SJSA1 (cell line): ENCODE measurements at regions not wholly inside any gene's neighbourhood (a gene's known extent, or its start where the extent isn't known, plus 50 kb on each side); places are given as distances from the start of the nearest gene placed in this dataset.
A peak's percentile ranks its signal among the peaks of the same experiment; 100 is the strongest.

Source experiments
- DNase-seq, 2 experiments: peaks; one replicate each; pipeline ENCODE4 v3.0.0-alpha.2; 2015 to 2020; ENCODE audit warnings: low spot score in 2 of 2, low read depth in 1 of 2
- H3K27ac ChIP-seq: fragments of 250-450 bp; sonication (Bioruptor Pico); 2 replicates; pipeline ENCODE4 v1.5.1; 2020; ENCODE audit warnings: mild to moderate bottlenecking, moderate library complexity
- H3K27me3 ChIP-seq: fragments of 250-450 bp; sonication (Bioruptor Pico); replicated peaks from 2 replicates; pipeline ENCODE4 v1.5.1; 2020; ENCODE audit warnings: mild to moderate bottlenecking, moderate library complexity
- H3K36me3 ChIP-seq: fragments of 250-450 bp; sonication (Bioruptor Pico); 2 replicates; pipeline ENCODE4 v1.5.1; 2020; ENCODE audit warnings: mild to moderate bottlenecking
- H3K4me1 ChIP-seq: fragments of 250-450 bp; sonication (Bioruptor Pico); replicated peaks from 2 replicates; pipeline ENCODE4 v1.6.1; 2021; ENCODE audit warnings: mild to moderate bottlenecking
- H3K4me3 ChIP-seq: fragments of 250-450 bp; sonication (Bioruptor Pico); 2 replicates; pipeline ENCODE4 v1.5.1; 2020; ENCODE audit warnings: mild to moderate bottlenecking
- H3K9me3 ChIP-seq: fragments of 250-450 bp; sonication (Bioruptor Pico); replicated peaks from 2 replicates; pipeline ENCODE4 v1.5.1; 2020; ENCODE audit warnings: mild to moderate bottlenecking

DNA sequence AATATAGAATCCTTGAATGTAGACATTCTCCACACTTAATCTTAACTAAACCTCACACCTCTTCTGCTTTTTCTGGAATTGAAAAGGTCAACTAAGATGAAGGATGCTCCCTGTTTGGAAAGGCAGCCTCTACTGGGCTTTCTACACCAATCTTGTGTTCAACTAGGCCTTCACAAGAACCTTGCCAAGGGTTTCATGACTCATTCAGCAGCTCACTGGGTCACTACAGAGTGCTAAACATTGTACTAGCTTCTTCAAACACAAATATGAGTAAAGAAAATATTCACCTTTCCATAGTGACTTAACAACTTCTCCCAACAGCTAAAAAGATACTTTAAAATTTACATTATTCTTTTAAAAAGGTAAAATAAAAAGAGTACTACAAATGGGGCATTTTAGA, 135.3 kb upstream of the PRMT6 start:
- DNase-seq: no peak
- Histone ChIP-seq H3K4me3 (no peak overlapping the region), H3K4me1 (no peaks in the 10 kb centered on the region), H3K9me3 (no peaks in the 10 kb centered on the region), H3K27me3 (no peaks in the 10 kb centered on the region), H3K27ac (no peak overlapping the region), H3K36me3 (no peaks in the 10 kb centered on the region)

- Histone ChIP-seq H3K9me3 (no peaks in the 10 kb centered on the region), H3K27ac (no peak overlapping the region), H3K27me3 (no peaks in the 10 kb centered on the region), H3K4me3 (no peak overlapping the region), H3K4me1 (no peaks in the 10 kb centered on the region), H3K36me3 (no peaks in the 10 kb centered on the region)
- DNase-seq: peak in 1 of 2 experiments; percentile 1
Observed at GRCh38 chr1:106924360-106924759, 132.1 kb upstream of the PRMT6 start.

DNA sequence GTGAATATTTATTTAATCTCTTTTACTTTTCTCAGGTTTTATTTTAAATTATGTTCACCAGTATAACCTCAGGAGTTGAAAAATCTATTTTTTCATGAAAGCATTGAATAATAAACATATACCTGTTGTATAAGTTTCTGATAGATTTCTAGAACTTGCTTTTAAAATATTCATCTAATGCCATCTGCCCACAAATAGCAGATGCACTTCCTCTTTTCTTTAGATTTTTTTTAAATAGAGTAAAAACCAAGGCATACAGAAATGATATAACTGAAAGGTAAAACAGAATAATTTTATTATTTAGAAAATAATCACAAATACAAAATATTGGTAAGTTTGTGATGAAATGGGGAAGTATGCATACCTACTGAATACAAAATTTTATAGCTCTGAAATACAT, 130.7 kb upstream of the PRMT6 start:
- Histone ChIP-seq H3K27me3 (no peaks in the 10 kb centered on the region), H3K9me3 (no peaks in the 10 kb centered on the region), H3K27ac (no peak overlapping the region), H3K4me3 (no peak overlapping the region), H3K36me3 (no peaks in the 10 kb centered on the region), H3K4me1 (no peaks in the 10 kb centered on the region)
- no peak for DNase-seq

DNA sequence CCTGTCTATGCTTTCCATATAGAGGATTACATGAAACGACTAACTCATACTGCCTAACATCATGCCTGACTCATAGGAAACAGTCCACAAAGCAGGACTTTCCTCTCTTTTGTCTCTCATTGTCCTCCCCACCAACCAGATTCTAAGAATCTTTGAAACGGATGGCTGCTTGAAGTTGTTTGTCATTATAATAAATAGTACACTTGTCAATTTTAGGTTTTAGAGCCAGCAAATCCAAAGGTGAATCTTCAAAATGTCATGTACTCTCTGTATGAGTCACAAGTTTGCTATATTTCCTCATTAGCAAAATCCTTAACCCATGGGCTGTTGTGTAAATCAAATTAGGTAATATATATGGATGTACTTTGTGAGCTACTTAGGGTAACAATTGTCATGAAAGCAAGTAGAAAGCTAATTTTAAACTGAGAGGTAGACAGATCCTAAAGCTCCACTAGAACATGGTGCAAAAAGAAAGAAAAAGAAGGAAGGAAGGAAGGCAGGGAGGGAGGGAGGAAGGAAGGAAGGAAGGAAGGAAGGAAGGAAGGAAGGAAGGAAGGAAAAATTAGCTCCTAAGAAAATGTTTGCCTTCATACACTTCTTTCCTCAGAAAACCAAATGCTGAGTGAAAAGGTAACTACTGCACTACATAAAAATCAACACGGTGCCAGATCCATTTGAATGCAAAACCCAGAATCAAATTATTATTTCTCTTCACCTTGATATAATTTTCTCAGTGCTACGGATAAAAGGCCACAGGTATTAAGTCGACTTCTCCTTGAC, 129.5 kb upstream of the PRMT6 start:
- H3K27ac ChIP-seq: no peak overlapping the region
- no peaks in the 10 kb centered on the region for H3K27me3 ChIP-seq
- no peak for DNase-seq
- H3K4me1 ChIP-seq: no peaks in the 10 kb centered on the region
- no peak overlapping the region for H3K4me3 ChIP-seq
- H3K9me3 ChIP-seq: no peaks in the 10 kb centered on the region
- no peaks in the 10 kb centered on the region for H3K36me3 ChIP-seq

- Histone ChIP-seq H3K27ac (no peak overlapping the region), H3K9me3 (no peaks in the 10 kb centered on the region), H3K36me3 (no peaks in the 10 kb centered on the region), H3K4me3 (no peak overlapping the region), H3K4me1 (no peaks in the 10 kb centered on the region), H3K27me3 (no peaks in the 10 kb centered on the region)
- no peak for DNase-seq
Observed at GRCh38 chr1:106937104-106937503, 119.4 kb upstream of the PRMT6 start.

DNA sequence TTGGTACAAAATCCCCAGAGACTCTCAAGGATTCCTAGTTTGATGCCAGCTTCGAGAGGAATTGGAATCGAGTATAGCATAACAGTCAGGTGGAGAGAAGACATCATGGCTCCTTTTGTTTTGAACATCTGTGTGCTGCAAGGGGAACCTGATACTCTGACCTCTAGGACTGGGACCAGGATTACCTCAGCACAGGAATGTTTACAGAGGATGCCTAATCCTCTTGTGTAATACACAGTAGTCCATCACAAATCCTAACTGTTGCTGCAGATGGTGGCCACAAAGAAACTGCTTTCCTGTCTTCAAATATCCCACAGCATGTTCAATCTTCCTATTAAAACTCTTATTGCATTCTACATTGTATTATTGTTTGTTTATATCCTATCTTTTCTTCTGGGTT, 111.8 kb upstream of the PRMT6 start:
- Histone ChIP-seq H3K36me3 (no peaks in the 10 kb centered on the region), H3K4me3 (no peak overlapping the region), H3K4me1 (no peaks in the 10 kb centered on the region), H3K27ac (no peak overlapping the region), H3K9me3 (no peaks in the 10 kb centered on the region), H3K27me3 (no peaks in the 10 kb centered on the region)
- no peak for DNase-seq

DNA sequence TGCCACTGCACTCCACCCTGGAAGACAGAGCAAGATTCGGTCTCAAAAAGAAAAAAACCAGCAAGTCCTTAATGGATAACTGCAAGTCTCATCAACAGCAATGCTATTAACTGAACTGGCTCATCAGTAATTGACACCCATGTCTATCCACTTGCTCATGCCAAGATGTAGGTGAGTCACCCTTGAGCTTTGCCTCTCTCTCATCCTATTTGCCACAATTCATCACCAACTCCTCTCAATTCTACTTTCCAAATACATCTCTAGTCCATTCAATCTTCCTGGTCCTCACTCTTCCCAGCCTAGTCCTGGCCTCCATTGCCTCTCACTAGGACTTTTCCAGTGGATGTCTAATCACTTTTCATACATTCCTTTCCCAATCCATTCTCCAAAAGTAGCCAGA, 103.7 kb upstream of the PRMT6 start:
- H3K36me3 ChIP-seq: no peaks in the 10 kb centered on the region
- no peak overlapping the region for H3K4me3 ChIP-seq
- no peak overlapping the region for H3K27ac ChIP-seq
- H3K9me3 ChIP-seq: no peaks in the 10 kb centered on the region
- DNase-seq: no peak
- no peaks in the 10 kb centered on the region for H3K27me3 ChIP-seq
- no peaks in the 10 kb centered on the region for H3K4me1 ChIP-seq

GRCh38 chr1:106954661-106955229, 101.7 kb upstream of the PRMT6 start:
- no peaks in the 10 kb centered on the region for H3K27me3 ChIP-seq
- H3K27ac ChIP-seq: no peak overlapping the region
- H3K36me3 ChIP-seq: no peaks in the 10 kb centered on the region
- no peaks in the 10 kb centered on the region for H3K9me3 ChIP-seq
- H3K4me1 ChIP-seq: no peaks in the 10 kb centered on the region
- no peak overlapping the region for H3K4me3 ChIP-seq
- DNase-seq: no peak

- no peaks in the 10 kb centered on the region for H3K36me3 ChIP-seq
- no peaks in the 10 kb centered on the region for H3K27me3 ChIP-seq
- no peak for DNase-seq
- no peaks in the 10 kb centered on the region for H3K4me1 ChIP-seq
- no peak overlapping the region for H3K27ac ChIP-seq
- H3K4me3 ChIP-seq: no peak overlapping the region
- no peaks in the 10 kb centered on the region for H3K9me3 ChIP-seq
Observed at GRCh38 chr1:106956721-106957120, 99.8 kb upstream of the PRMT6 start.

DNA sequence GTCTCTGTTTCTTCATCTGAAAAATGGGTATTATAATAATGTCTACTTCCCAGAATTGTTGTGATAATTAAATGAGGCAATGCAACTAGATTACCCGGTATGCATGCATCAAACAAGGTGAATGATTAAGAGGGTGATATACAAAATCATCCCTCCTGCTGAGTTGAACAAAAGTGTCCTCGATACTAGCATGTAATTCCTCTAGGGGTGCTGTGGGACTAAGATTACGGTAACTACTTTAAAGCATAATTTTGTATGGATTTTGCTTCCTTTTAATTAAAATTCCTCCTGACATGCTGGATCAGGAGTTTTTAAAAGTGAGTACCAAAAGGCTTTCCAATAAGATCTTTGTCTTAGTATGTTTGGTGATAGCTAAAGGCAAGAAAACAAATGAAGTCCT, 98.7 kb upstream of the PRMT6 start:
- H3K9me3 ChIP-seq: no peaks in the 10 kb centered on the region
- H3K36me3 ChIP-seq: no peaks in the 10 kb centered on the region
- H3K27me3 ChIP-seq: no peaks in the 10 kb centered on the region
- H3K27ac ChIP-seq: no peak overlapping the region
- no peak overlapping the region for H3K4me3 ChIP-seq
- no peak for DNase-seq
- H3K4me1 ChIP-seq: no peaks in the 10 kb centered on the region

DNA sequence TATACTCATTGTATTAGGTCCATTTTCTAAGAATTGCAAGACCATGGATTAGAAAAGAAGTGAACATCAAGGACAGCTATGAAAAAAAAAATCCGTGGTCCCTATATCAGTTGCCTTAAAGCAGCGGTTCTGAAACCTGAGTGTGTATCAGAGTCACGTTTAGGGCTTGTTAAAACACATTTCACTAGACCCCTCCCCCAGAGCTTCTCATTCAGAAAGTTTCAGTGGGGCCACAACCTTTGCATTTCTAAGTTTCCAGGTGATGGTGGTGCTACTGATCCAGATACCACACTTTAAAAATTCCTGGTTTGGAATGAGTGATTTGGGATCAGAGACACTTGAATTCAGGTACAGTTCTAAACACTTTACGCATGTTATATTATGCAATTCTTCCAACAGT, 96.1 kb upstream of the PRMT6 start:
- Histone ChIP-seq H3K9me3 (no peaks in the 10 kb centered on the region), H3K27ac (no peak overlapping the region), H3K27me3 (no peaks in the 10 kb centered on the region), H3K4me1 (no peaks in the 10 kb centered on the region), H3K36me3 (no peaks in the 10 kb centered on the region), H3K4me3 (no peak overlapping the region)
- DNase-seq: no peak

DNA sequence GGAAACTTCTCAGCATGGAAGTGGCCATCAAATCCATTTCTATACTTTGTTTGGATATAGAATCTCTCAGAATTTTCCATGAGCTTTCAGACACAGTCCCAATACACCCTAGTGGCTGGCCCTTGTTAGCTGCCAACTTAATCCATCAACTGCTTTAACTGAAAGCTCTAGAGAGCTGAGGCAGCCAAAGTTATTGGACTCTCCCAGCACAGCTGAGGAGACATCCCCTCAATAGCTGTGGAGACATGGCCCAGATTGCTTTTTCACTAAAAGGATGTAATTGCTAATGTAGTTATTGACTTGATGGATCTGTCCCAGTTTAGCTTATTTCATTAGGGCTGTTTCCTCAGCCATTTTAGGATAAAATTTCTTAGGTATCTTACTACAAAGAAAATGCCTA, 94.8 kb upstream of the PRMT6 start:
- Histone ChIP-seq H3K4me1 (no peaks in the 10 kb centered on the region), H3K36me3 (no peaks in the 10 kb centered on the region), H3K27me3 (no peaks in the 10 kb centered on the region), H3K9me3 (0 out of 2 replicates have a peak, but pooled peaks cover 2% of the 10 kb centered on the region), H3K27ac (no peak overlapping the region), H3K4me3 (no peak overlapping the region)
- DNase-seq: no peak

DNA sequence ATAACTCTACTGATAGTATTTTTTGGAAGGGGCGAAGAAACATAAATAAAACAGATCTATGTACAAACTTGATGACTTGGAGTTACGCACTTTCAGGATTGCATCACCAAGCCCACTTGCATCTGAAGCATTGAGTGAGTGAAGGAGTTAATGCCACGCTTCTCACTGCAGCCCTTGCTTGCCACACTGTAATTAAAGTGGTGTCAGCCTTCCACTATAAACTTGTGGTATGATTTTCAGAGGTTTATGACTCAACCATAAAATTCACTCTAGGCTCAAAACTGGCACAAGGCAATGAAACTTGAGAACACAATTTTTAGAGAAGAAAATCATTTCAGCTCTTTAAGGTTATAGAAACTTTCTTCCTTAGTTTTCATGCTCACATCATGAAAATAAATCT, 93.9 kb upstream of the PRMT6 start:
- no peak for DNase-seq
- no peak overlapping the region for H3K4me3 ChIP-seq

DNA sequence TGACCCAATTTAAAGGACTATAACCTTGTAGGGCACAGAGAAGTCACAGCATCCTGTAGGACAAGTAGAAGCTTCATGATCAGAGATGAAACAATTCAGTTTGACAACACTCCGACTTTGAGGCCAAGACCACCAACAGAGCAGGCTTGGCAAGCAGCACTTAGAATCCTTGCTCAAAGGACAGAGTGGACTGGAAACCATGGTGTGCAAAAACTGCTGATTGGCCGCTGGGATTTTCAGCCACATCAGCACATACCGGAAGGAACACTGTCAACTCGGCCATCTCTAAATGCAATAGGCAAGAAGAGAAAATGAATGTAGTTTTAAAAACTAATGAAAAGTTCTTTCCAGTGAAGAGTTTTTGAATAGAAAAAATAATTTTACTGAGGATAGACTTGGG, 92.0 kb upstream of the PRMT6 start:
- no peaks in the 10 kb centered on the region for H3K4me1 ChIP-seq
- no peaks in the 10 kb centered on the region for H3K36me3 ChIP-seq
- no peak overlapping the region for H3K27ac ChIP-seq
- H3K4me3 ChIP-seq: no peak overlapping the region
- no peaks in the 10 kb centered on the region for H3K27me3 ChIP-seq
- no peak for DNase-seq
- H3K9me3 ChIP-seq: 0 out of 2 replicates have a peak, but pooled peaks cover 2% of the 10 kb centered on the region

More for the DNA sequence above, 93.9 kb upstream of the PRMT6 start:
- Histone ChIP-seq H3K27ac (no peak overlapping the region), H3K36me3 (no peaks in the 10 kb centered on the region), H3K4me1 (no peaks in the 10 kb centered on the region), H3K27me3 (no peaks in the 10 kb centered on the region), H3K9me3 (0 out of 2 replicates have a peak, but pooled peaks cover 2% of the 10 kb centered on the region)
